ENCODE measurements at regions not wholly inside any gene's neighbourhood (a gene's known extent, or its start where the extent isn't known, plus 50 kb on each side); places are given as distances from the start of the nearest gene placed in this dataset.

- TF ChIP-seq CTCF (IDR thresholded peaks at IDR 0.05; ENCODE audit: low read depth, low read length, missing control alignments) = no peak
- DNase-seq (ENCODE audit: extremely low read depth, low read depth) = no peak
- H3K4me3 ChIP-seq (replicated peaks; ENCODE audit: low read depth, low read length) = no peak overlapping the region
These were observed 270.9 kb upstream of the CCDC54 start for GRCh38 chr3:107106316-107106715.

- no peak for DNase-seq (ENCODE audit: extremely low read depth, low read depth)
- TF ChIP-seq CTCF (IDR thresholded peaks at IDR 0.05; ENCODE audit: low read depth, low read length, missing control alignments) = no peak
- no peak overlapping the region for H3K4me3 ChIP-seq (replicated peaks; ENCODE audit: low read depth, low read length)
These were observed 270.3 kb upstream of the CCDC54 start for GRCh38 chr3:107106907-107107306.

- no peak for TF ChIP-seq CTCF (IDR thresholded peaks at IDR 0.05; ENCODE audit: low read depth, low read length, missing control alignments)
- DNase-seq (ENCODE audit: extremely low read depth, low read depth) = no peak
- H3K4me3 ChIP-seq (replicated peaks; ENCODE audit: low read depth, low read length) = no peak overlapping the region
These were observed 266.5 kb upstream of the CCDC54 start for GRCh38 chr3:107110596-107111305.

- no peak for TF ChIP-seq CTCF (IDR thresholded peaks at IDR 0.05; ENCODE audit: low read depth, low read length, missing control alignments)
- no peak for DNase-seq (ENCODE audit: extremely low read depth, low read depth)
- no peak overlapping the region for H3K4me3 ChIP-seq (replicated peaks; ENCODE audit: low read depth, low read length)
These were observed 265.4 kb upstream of the CCDC54 start for GRCh38 chr3:107111872-107112271.

- DNase-seq (ENCODE audit: extremely low read depth, low read depth) = no peak
- TF ChIP-seq CTCF (IDR thresholded peaks at IDR 0.05; ENCODE audit: low read depth, low read length, missing control alignments) = no peak
- H3K4me3 ChIP-seq (replicated peaks; ENCODE audit: low read depth, low read length) = no peak overlapping the region
These were observed 264.9 kb upstream of the CCDC54 start for GRCh38 chr3:107112356-107112755.

GRCh38 chr3:107116251-107116650, 261.0 kb upstream of the CCDC54 start:
- no peak for DNase-seq (ENCODE audit: extremely low read depth, low read depth)
- TF ChIP-seq CTCF (IDR thresholded peaks at IDR 0.05; ENCODE audit: low read depth, low read length, missing control alignments) = no peak
- no peak overlapping the region for H3K4me3 ChIP-seq (replicated peaks; ENCODE audit: low read depth, low read length)

- no peak for DNase-seq (ENCODE audit: extremely low read depth, low read depth)
- no peak overlapping the region for H3K4me3 ChIP-seq (replicated peaks; ENCODE audit: low read depth, low read length)
- no peak for TF ChIP-seq CTCF (IDR thresholded peaks at IDR 0.05; ENCODE audit: low read depth, low read length, missing control alignments)
These were observed 260.1 kb upstream of the CCDC54 start for GRCh38 chr3:107117156-107117555.

All from HFF-Myc (cell line).